Gastroesophageal sphincter (tissue), 4 donors: ENCODE measurements at regions not wholly inside any gene's neighbourhood (a gene's known extent, or its start where the extent isn't known, plus 50 kb on each side); places are given as distances from the start of the nearest gene placed in this dataset.

Source experiments
- ATAC-seq: fragments of 150-250 bp; one replicate; pipeline ENCODE4 v1.9.1; 2016; ENCODE audit warnings: mild to moderate bottlenecking, moderate library complexity
- H3K27ac ChIP-seq, 4 donors: fragments of 200-600 bp; sonication (generic) in 3 of 4; 1 replicate in 3 of 4; 2 replicates in 1 of 4; pipeline ENCODE4 v1.5.1; 2016 to 2019
- H3K27me3 ChIP-seq: fragments of 200-600 bp; sonication (generic); one replicate; pipeline ENCODE4 v1.5.1; 2019
- H3K36me3 ChIP-seq, 2 donors: fragments of 200-600 bp; sonication (generic); one replicate each; pipeline ENCODE4 v1.5.1; 2019; ENCODE audit warnings: control low read depth in 1 of 2
- H3K4me1 ChIP-seq, 3 donors: fragments of 200-600 bp; sonication (generic); 1 replicate in 2 of 3; 2 replicates in 1 of 3; pipeline ENCODE4 v1.5.1; 2016 to 2019; ENCODE audit warnings: control low read depth in 2 of 3
- H3K4me3 ChIP-seq, 2 donors: fragments of 200-600 bp; sonication (generic); one replicate each; pipeline ENCODE4 v1.5.1; 2019; ENCODE audit warnings: mild to moderate bottlenecking in 1 of 2, moderate library complexity in 1 of 2
- H3K9me3 ChIP-seq, 3 donors: fragments of 200-600 bp; sonication (generic); one replicate each; pipeline ENCODE4 v1.5.1; 2017 to 2019; ENCODE audit warnings: control low read depth in 2 of 3
- CTCF ChIP-seq, 4 experiments: fragments of 200-600 bp in 2 of 4; fragments of 450-650 bp in 2 of 4; sonication (generic) in 1 of 4; IDR thresholded peaks; one replicate each; pipeline ENCODE4 v1.5.1; 2017 to 2019; ENCODE audit warnings: antibody characterized with exemption in 4 of 4, mild to moderate bottlenecking in 2 of 4, moderate library complexity in 2 of 4
- EP300 ChIP-seq: sonication (generic); formaldehyde crosslinking; IDR thresholded peaks from one replicate; pipeline ENCODE4 v1.6.1; 2017; ENCODE audit warnings: antibody characterized with exemption, mild to moderate bottlenecking
- POLR2A ChIP-seq, 2 donors: fragments of 450-650 bp; IDR thresholded peaks; one replicate each; pipeline ENCODE4 v1.6.1; 2017; ENCODE audit warnings: antibody characterized with exemption in 2 of 2, mild to moderate bottlenecking in 2 of 2, moderate library complexity in 1 of 2
- POLR2AphosphoS5 ChIP-seq: sonication (generic); formaldehyde crosslinking; IDR thresholded peaks from one replicate; pipeline ENCODE4 v1.6.1; 2017; ENCODE audit warnings: antibody characterized with exemption
- WGBS, 2 donors: methylation state at CpG; one replicate each; pipeline ENCODE4 v1.1.5; 2018; ENCODE audit warnings: low coverage in 1 of 2; 5-methylcytosine and 5-hydroxymethylcytosine counted together

DNA sequence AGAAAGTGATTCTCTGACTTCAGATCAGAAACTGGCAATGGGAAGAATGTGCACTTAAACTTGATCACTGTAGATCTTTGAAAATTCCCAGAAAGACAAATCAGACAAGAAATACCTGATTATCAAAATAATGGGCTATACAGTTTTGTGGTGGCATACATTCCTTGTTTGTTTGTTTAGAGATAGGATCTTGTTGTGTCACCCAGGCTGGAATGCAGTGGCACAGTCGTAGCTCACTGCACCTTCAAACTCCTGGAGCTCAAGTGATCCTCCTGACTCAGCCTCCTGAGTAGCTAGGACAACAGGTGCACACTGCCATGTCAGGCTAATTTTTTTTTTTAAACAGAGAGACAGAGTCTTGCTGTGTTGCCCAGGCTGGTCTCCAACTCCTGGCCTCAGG, 81.0 kb upstream of the SPRY1 start:
- ATAC-seq, result no peak
- no peaks in the 10 kb centered on the region for H3K27me3 ChIP-seq
- WGBS, 2 donors, result 100% methylated on average over 1 of the region's 1 CpG; no CpG with 5 or more reads in 1 of the 2 donors
- no peaks in the 10 kb centered on the region for H3K36me3 ChIP-seq
- H3K4me3 ChIP-seq, result no peak overlapping the region
- H3K27ac ChIP-seq, result no peak overlapping the region
- H3K4me1 ChIP-seq, result no peaks in the 10 kb centered on the region
- H3K9me3 ChIP-seq, result no peaks in the 10 kb centered on the region
- TF ChIP-seq POLR2AphosphoS5 (no peak), POLR2A (IDR thresholded peaks at IDR 0.05) (no peak), EP300 (no peak), CTCF (IDR thresholded peaks at IDR 0.05) (no peak)

DNA sequence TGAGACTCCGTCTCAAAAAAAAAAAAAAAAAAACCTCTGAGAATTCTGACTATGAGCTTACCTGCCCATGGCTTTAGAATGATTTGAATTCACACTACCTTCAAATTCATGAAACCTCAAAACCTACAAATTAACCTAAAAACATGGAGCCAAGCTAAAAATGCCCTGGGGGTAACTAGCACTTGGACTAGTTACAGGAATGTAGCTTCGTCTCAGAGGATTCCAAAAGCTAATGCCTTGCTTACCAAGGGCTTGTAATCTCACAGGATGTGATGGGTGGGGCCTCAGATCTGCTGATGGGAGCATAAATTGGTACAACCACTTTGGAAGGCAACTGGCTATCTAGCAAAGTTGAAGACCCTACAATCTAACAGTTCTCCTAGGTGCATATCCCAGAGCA, 79.4 kb upstream of the SPRY1 start:
- H3K4me3 ChIP-seq, result no peak overlapping the region
- no peak overlapping the region for H3K27ac ChIP-seq
- ATAC-seq, result no peak
- TF ChIP-seq POLR2A (IDR thresholded peaks at IDR 0.05), result no peak
- no peak for TF ChIP-seq EP300
- no peak for TF ChIP-seq POLR2AphosphoS5
- no peak for TF ChIP-seq CTCF (IDR thresholded peaks at IDR 0.05)
- no peaks in the 10 kb centered on the region for H3K4me1 ChIP-seq
- no peaks in the 10 kb centered on the region for H3K36me3 ChIP-seq
- WGBS, 2 donors, result 85 to 100% methylated on average over 1 to 2 of the region's 2 CpGs
- H3K27me3 ChIP-seq, result no peaks in the 10 kb centered on the region
- peaks cover 0 to 11% (median 0%) of the 10 kb centered on the region in 3 donors for H3K9me3 ChIP-seq

GRCh38 chr4:123319639-123320038, 77.0 kb upstream of the SPRY1 start:
- WGBS, 2 donors, result 84 to 95% methylated on average over 2 of the region's 2 CpGs
- no peak overlapping the region for H3K27ac ChIP-seq
- H3K9me3 ChIP-seq, result peaks cover 0 to 23% (median 0%) of the 10 kb centered on the region in 3 donors

DNA sequence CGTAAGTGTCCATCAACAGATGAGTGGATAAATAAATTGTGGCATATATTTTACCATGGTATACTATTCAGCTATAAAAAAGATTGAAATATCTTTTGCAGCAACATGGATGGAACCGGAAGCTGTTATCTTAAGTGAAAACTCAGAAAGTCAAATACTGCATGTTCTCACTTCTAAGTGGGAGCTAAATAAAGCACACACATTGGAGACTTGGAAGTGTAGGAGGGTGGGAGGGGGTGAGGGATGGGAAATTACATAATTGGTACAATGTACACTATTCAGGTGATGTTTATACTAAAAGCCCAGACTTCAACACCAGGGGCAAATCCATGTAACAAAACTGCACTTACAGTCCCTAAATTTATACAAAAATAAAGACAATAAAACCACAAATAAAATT, 72.6 kb upstream of the SPRY1 start:
- Histone ChIP-seq H3K9me3 (peaks cover 0 to 23% (median 0%) of the 10 kb centered on the region in 3 donors), H3K4me3 (no peak overlapping the region), H3K27me3 (no peaks in the 10 kb centered on the region), H3K36me3 (no peaks in the 10 kb centered on the region), H3K4me1 (no peaks in the 10 kb centered on the region), H3K27ac (no peak overlapping the region)
- WGBS, 2 donors, result 80 to 93% methylated on average over 2 of the region's 2 CpGs
- ATAC-seq, result no peak
- TF ChIP-seq POLR2AphosphoS5, result no peak
- no peak for TF ChIP-seq POLR2A (IDR thresholded peaks at IDR 0.05)
- no peak for TF ChIP-seq EP300
- TF ChIP-seq CTCF (IDR thresholded peaks at IDR 0.05), result no peak

More at GRCh38 chr4:123319639-123320038, 77.0 kb upstream of the SPRY1 start:
- ATAC-seq, result no peak
- H3K4me1 ChIP-seq, result no peaks in the 10 kb centered on the region
- H3K4me3 ChIP-seq, result no peak overlapping the region
- no peak for TF ChIP-seq POLR2AphosphoS5
- no peak for TF ChIP-seq POLR2A (IDR thresholded peaks at IDR 0.05)
- TF ChIP-seq EP300, result no peak
- no peak for TF ChIP-seq CTCF (IDR thresholded peaks at IDR 0.05)
- no peaks in the 10 kb centered on the region for H3K27me3 ChIP-seq
- no peaks in the 10 kb centered on the region for H3K36me3 ChIP-seq

DNA sequence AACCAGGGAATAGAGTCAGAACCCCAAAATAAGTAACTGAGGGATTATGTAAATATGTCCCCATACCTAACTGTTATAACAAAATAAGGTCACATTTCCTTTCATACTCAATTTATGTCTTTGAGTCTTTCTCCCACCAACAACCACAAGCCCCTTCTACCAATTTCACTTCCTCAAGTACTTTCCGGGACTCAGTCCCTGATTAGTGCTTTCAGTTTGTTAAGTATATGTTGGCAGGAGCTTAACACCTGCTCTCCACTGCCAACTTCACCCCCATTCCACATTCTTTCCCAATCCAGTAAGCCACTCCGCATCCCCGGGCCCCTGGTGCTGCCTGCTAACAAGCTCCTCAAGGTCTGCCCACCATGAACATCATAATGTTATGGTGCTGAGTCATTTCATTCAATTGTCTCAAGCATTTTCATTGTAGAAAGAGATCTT, 71.3 kb upstream of the SPRY1 start:
- no peak overlapping the region for H3K27ac ChIP-seq
- TF ChIP-seq CTCF (IDR thresholded peaks at IDR 0.05) (no peak), POLR2AphosphoS5 (no peak), POLR2A (IDR thresholded peaks at IDR 0.05) (no peak), EP300 (no peak)
- no peaks in the 10 kb centered on the region for H3K36me3 ChIP-seq
- no peaks in the 10 kb centered on the region for H3K4me1 ChIP-seq
- ATAC-seq, result no peak
- WGBS, 2 donors, result 82 to 100% methylated on average over 2 to 3 of the region's 3 CpGs
- H3K27me3 ChIP-seq, result no peaks in the 10 kb centered on the region
- H3K9me3 ChIP-seq, result peaks cover 0 to 31% (median 0%) of the 10 kb centered on the region in 3 donors
- no peak overlapping the region for H3K4me3 ChIP-seq
